ENCODE measurements at regions not wholly inside any gene's neighbourhood (a gene's known extent, or its start where the extent isn't known, plus 50 kb on each side); places are given as distances from the start of the nearest gene placed in this dataset.

DNA sequence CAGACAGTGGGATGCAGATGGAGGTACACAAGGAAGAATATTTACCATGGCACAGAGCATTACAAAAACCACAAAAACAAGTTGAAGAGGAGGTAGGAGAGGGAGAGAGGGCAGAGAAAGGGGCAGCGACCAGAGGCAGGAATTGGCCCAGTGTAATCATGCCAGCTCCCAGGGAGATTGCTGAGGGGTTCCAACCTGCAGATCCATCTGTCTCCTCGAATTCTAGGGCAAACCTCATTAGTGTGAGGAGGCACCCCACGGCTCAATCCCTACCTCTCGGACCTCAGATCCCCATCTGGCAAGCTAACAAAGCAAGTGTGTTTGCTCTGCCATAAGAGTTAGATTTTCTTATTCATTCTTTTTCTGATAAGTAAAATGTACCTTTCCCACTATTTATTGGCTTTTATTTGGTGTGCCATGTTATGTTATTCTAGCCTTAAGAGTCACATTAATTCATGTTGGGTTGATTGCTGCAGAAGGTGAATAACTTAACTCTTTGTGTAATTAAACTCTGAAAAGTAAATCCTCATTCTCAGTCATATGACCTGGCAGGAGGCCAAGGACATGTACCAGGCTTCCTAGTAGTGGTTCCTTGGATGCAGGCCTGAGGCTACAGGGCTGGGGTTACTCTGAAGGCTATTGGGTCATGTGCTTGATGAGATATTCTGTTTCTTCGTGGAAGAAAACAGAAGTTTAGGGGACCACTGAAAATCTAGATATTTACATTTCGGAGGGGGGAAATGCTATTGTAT is 315.2 kb upstream of the ATP10B start:
- intact Hi-C loops (cut with micrococcal nuclease; ENCODE audit: unreplicated experiment) = no loop called here

More for the DNA sequence above, 315.2 kb upstream of the ATP10B start:
- Histone ChIP-seq H4K20me1 (ENCODE audit: control insufficient read depth, insufficient read depth) (no peaks in the 10 kb centered on the region), H2AFZ (ENCODE audit: control insufficient read depth, low read depth, low read length) (no peak overlapping the region), H3K79me2 (ENCODE audit: control insufficient read depth, insufficient read depth, low read length) (no peaks in the 10 kb centered on the region), H3K27me3 (replicated peaks in 1 of 2; ENCODE audit: control insufficient read depth in 2 of 2, insufficient read depth in 2 of 2, low read length in 1 of 2) (no peaks in the 10 kb centered on the region), H3K36me3 (ENCODE audit: control insufficient read depth in 2 of 2, insufficient read depth in 2 of 2, low read length in 1 of 2) (no peaks in the 10 kb centered on the region), H3K9ac (ENCODE audit: control insufficient read depth, insufficient read depth, low read length) (no peak overlapping the region), H3K4me1 (ENCODE audit: control insufficient read depth, insufficient read depth, low read length) (no peaks in the 10 kb centered on the region), H3K4me2 (ENCODE audit: control insufficient read depth, insufficient read depth) (no peak overlapping the region), H3K27ac (ENCODE audit: control insufficient read depth, insufficient read depth) (no peak overlapping the region), H3K4me3 (no peak overlapping the region), H3K9me3 (replicated peaks; ENCODE audit: control insufficient read depth, insufficient read depth, low read length) (no peaks in the 10 kb centered on the region)
- 32% methylated on average over 6 of the region's 6 CpGs for WGBS (ENCODE audit: insufficient coverage, insufficient replicate concordance, low lambda C conversion rate, missing lambda C conversion rate)
- ChIA-PET CTCF (no interaction called here), SMC1A (ENCODE audit: uncharacterized antibody, unreplicated experiment) (no interaction called here), RAD21 (ENCODE audit: unreplicated experiment) (no interaction called here), POLR2A (no interaction called here)
- ATAC-seq (no peak), FAIRE-seq (no peak), DNase-seq (ENCODE audit: low read depth, low spot score) (no peak)
- in situ Hi-C loops (cut with MboI) = no loop called here
- no TSS peak for BruUV-seq (replicated peaks)
- no peak for TF ChIP-seq TCF7 (IDR thresholded peaks at IDR 0.05; ENCODE audit: borderline replicate concordance)
- no peak for TF ChIP-seq PAX8 (IDR thresholded peaks at IDR 0.05)
- no peak for TF ChIP-seq CEBPB (IDR thresholded peaks at IDR 0.05; ENCODE audit: borderline replicate concordance in 1 of 2, low read depth in 2 of 2, low read length in 2 of 2)
- TF ChIP-seq KDM1A (IDR thresholded peaks at IDR 0.05; ENCODE audit: borderline replicate concordance) = no peak
- TF ChIP-seq ZNF622 (IDR thresholded peaks at IDR 0.05) = no peak
- no peak for TF ChIP-seq IRF4 (IDR thresholded peaks at IDR 0.05; ENCODE audit: low read depth, low read length)
- TF ChIP-seq SRF (IDR thresholded peaks at IDR 0.05; ENCODE audit: low read depth in 2 of 2, low read length in 2 of 2) = no peak
- TF ChIP-seq ZBED1 (IDR thresholded peaks at IDR 0.05; ENCODE audit: borderline replicate concordance) = no peak
- TF ChIP-seq, protein P1, sequence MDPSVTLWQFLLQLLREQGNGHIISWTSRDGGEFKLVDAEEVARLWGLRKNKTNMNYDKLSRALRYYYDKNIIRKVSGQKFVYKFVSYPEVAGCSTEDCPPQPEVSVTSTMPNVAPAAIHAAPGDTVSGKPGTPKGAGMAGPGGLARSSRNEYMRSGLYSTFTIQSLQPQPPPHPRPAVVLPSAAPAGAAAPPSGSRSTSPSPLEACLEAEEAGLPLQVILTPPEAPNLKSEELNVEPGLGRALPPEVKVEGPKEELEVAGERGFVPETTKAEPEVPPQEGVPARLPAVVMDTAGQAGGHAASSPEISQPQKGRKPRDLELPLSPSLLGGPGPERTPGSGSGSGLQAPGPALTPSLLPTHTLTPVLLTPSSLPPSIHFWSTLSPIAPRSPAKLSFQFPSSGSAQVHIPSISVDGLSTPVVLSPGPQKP (IDR thresholded peaks at IDR 0.05; ENCODE audit: low read depth, low read length) = no peak
- TF ChIP-seq USF1 (IDR thresholded peaks at IDR 0.05; ENCODE audit: borderline replicate concordance, extremely low read length, insufficient read depth, low read depth, low read length) = no peak
- TF ChIP-seq, protein P2, sequence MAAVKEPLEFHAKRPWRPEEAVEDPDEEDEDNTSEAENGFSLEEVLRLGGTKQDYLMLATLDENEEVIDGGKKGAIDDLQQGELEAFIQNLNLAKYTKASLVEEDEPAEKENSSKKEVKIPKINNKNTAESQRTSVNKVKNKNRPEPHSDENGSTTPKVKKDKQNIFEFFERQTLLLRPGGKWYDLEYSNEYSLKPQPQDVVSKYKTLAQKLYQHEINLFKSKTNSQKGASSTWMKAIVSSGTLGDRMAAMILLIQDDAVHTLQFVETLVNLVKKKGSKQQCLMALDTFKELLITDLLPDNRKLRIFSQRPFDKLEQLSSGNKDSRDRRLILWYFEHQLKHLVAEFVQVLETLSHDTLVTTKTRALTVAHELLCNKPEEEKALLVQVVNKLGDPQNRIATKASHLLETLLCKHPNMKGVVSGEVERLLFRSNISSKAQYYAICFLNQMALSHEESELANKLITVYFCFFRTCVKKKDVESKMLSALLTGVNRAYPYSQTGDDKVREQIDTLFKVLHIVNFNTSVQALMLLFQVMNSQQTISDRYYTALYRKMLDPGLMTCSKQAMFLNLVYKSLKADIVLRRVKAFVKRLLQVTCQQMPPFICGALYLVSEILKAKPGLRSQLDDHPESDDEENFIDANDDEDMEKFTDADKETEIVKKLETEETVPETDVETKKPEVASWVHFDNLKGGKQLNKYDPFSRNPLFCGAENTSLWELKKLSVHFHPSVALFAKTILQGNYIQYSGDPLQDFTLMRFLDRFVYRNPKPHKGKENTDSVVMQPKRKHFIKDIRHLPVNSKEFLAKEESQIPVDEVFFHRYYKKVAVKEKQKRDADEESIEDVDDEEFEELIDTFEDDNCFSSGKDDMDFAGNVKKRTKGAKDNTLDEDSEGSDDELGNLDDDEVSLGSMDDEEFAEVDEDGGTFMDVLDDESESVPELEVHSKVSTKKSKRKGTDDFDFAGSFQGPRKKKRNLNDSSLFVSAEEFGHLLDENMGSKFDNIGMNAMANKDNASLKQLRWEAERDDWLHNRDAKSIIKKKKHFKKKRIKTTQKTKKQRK (IDR thresholded peaks at IDR 0.05; ENCODE audit: low read depth, low read length) = no peak

Measured in GM12878 (cell line).